PFSK-1 (cell line): ENCODE measurements at regions not wholly inside any gene's neighbourhood (a gene's known extent, or its start where the extent isn't known, plus 50 kb on each side); places are given as distances from the start of the nearest gene placed in this dataset.

Source experiments
- FOXP2 ChIP-seq: optimal IDR thresholded peaks from 2 replicates; pipeline ENCODE3; 2011; ENCODE audit warnings: borderline replicate concordance, control low read depth, inconsistent platforms; ENCODE audit not compliant: insufficient read depth; ENCODE audit errors: extremely low read length, extremely low read depth
- POLR2AphosphoS5 ChIP-seq: IDR thresholded peaks from 2 replicates; pipeline ENCODE4 v1.6.1; 2012; ENCODE audit warnings: low read depth, mild to moderate bottlenecking, control low read depth, low read length, moderate library complexity
- REST ChIP-seq, 2 experiments: IDR thresholded peaks; 2 replicates each; pipeline versions ENCODE4 v1.6.1 to v1.8.0; 2011 to 2012; ENCODE audit warnings: low read depth in 2 of 2, low read length in 2 of 2, control low read depth in 1 of 2, inconsistent platforms in 1 of 2, mild to moderate bottlenecking in 1 of 2, moderate library complexity in 1 of 2; ENCODE audit not compliant: insufficient read depth in 1 of 2
- SIN3A ChIP-seq: IDR thresholded peaks from 2 replicates; pipeline ENCODE4 v1.6.1; 2012; ENCODE audit warnings: mild to moderate bottlenecking, low read length, moderate library complexity, borderline replicate concordance; ENCODE audit not compliant: insufficient read depth
- TAF1 ChIP-seq: IDR thresholded peaks from 2 replicates; pipeline ENCODE4 v1.6.1; 2012; ENCODE audit warnings: low read length, control low read depth, borderline replicate concordance; ENCODE audit not compliant: insufficient read depth

- TF ChIP-seq REST (IDR thresholded peaks at IDR 0.05; ENCODE audit: insufficient read depth in 1 of 2, low read depth in 2 of 2, low read length in 2 of 2) (no peak), SIN3A (no peak), POLR2AphosphoS5 (no peak), FOXP2 (no peak), TAF1 (no peak)
Observed at GRCh38 chr2:84280873-84281272, 178.2 kb downstream of the SUCLG1 start.

GRCh38 chr2:84278386-84278785 lies 180.7 kb downstream of the SUCLG1 start:
- TF ChIP-seq TAF1 (no peak), FOXP2 (no peak), POLR2AphosphoS5 (no peak), REST (IDR thresholded peaks at IDR 0.05; ENCODE audit: insufficient read depth in 1 of 2, low read depth in 2 of 2, low read length in 2 of 2) (no peak), SIN3A (no peak)

- no peak for TF ChIP-seq TAF1
- no peak for TF ChIP-seq SIN3A
- TF ChIP-seq REST (IDR thresholded peaks at IDR 0.05; ENCODE audit: insufficient read depth in 1 of 2, low read depth in 2 of 2, low read length in 2 of 2), result no peak
- TF ChIP-seq FOXP2, result no peak
- TF ChIP-seq POLR2AphosphoS5, result no peak
Observed at GRCh38 chr2:84276590-84277255, 182.4 kb downstream of the SUCLG1 start.

GRCh38 chr2:84273406-84273805 lies 185.7 kb downstream of the SUCLG1 start:
- TF ChIP-seq FOXP2, result no peak
- TF ChIP-seq TAF1, result no peak
- TF ChIP-seq SIN3A, result no peak
- TF ChIP-seq POLR2AphosphoS5, result no peak
- TF ChIP-seq REST (IDR thresholded peaks at IDR 0.05; ENCODE audit: insufficient read depth in 1 of 2, low read depth in 2 of 2, low read length in 2 of 2), result no peak
